HCT116 (cell line): ENCODE measurements at regions not wholly inside any gene's neighbourhood (a gene's known extent, or its start where the extent isn't known, plus 50 kb on each side); places are given as distances from the start of the nearest gene placed in this dataset.
A peak's percentile ranks its signal among the peaks of the same experiment; 100 is the strongest.

Experiments
- ATAC-seq: fragments of 200-7000 bp; cut with Tn5 transposase; 2 replicates; pipeline ENCODE4 v1.9.1; 2020; ENCODE audit warnings: mild to moderate bottlenecking, moderate library complexity
- BruUV-seq: library from RNA; stranded (reverse); fragments of 400-500 nt; replicated peaks from 2 replicates; lab custom pipeline; 2021; lab: Mats Ljungman, UMichigan
- CTCF ChIA-PET: fragments of 300-600 bp; sonication (Branson Sonifier 250); formaldehyde crosslinking; loops from one replicate; lab custom pipeline; 2021; ENCODE audit warnings: antibody characterized with exemption; lab: Charles Lee
- POLR2A ChIA-PET: fragments of 300-600, 350-600 bp; sonication (Branson Sonifier 250); formaldehyde crosslinking; loops from one replicate; lab custom pipeline; 2021; ENCODE audit warnings: antibody characterized with exemption; lab: Charles Lee
- RAD21 ChIA-PET, 2 experiments: fragments of 300-600 bp; sonication (Branson Sonifier 250); formaldehyde crosslinking; loops; one replicate each; lab custom pipeline; 2023; ENCODE audit warnings: low total read pairs in 2 of 2; ENCODE audit not compliant: uncharacterized antibody in 2 of 2, unreplicated experiment in 2 of 2, low non-redundant PET in 1 of 2; lab: Charles Lee
- DNase-seq: peaks from one replicate; pipeline ENCODE4 v3.0.0-alpha.2; 2010; ENCODE audit warnings: low read depth, low spot score
- H2AFZ ChIP-seq: fragments of 200-600 bp; shearing (Covaris generic), sonication (generic); 2 replicates; pipeline ENCODE4 v1.6.1; 2017; ENCODE audit warnings: low read depth, mixed run types, mixed read lengths, antibody characterized with exemption, low read length; ENCODE audit not compliant: poor library complexity, severe bottlenecking
- H3K27ac ChIP-seq: 2 replicates; pipeline ENCODE4 v1.5.1; 2012; ENCODE audit warnings: low read depth, low read length
- H3K27me3 ChIP-seq: fragments of 200-600 bp; sonication (generic); 2 replicates; pipeline ENCODE4 v1.6.1; 2016; ENCODE audit warnings: mixed run types, low read length, mixed read lengths; ENCODE audit not compliant: insufficient read depth
- H3K36me3 ChIP-seq, 2 experiments: fragments of 200-500 bp in 1 of 2; fragments of 200-600 bp in 1 of 2; sonication (Bioruptor generic) in 1 of 2; sonication (generic) in 1 of 2; 2 replicates each; pipeline versions ENCODE4 v1.5.1 to v1.6.1; 2014 to 2016; ENCODE audit warnings: low read length in 2 of 2, inconsistent platforms in 1 of 2, mixed read lengths in 1 of 2, mixed run types in 1 of 2; ENCODE audit not compliant: insufficient read depth in 2 of 2, control insufficient read depth in 1 of 2
- H3K4me1 ChIP-seq, 2 experiments: fragments of 200-600 bp in 1 of 2; sonication (generic) in 1 of 2; 2 replicates each; pipeline versions ENCODE4 v1.5.1 to v1.6.1; 2012 to 2017; ENCODE audit warnings: low read length in 2 of 2, inconsistent platforms in 1 of 2, mild to moderate bottlenecking in 1 of 2, mixed read lengths in 1 of 2, mixed run types in 1 of 2, moderate library complexity in 1 of 2; ENCODE audit not compliant: insufficient read depth in 2 of 2, control insufficient read depth in 1 of 2
- H3K4me2 ChIP-seq: fragments of 200-600 bp; sonication (generic); 2 replicates; pipeline ENCODE4 v1.6.1; 2017; ENCODE audit warnings: mixed run types, low read length, mixed read lengths
- H3K4me3 ChIP-seq, 2 experiments: fragments of 200-600 bp in 1 of 2; sonication (generic) in 1 of 2; replicated peaks in 1 of 2; 2 replicates each; pipeline ENCODE4 v1.5.1; 2011 to 2016; ENCODE audit warnings: low read length in 2 of 2, control low read depth in 1 of 2, low read depth in 1 of 2, mild to moderate bottlenecking in 1 of 2, mixed read lengths in 1 of 2, mixed run types in 1 of 2
- H3K79me2 ChIP-seq: fragments of 200-600 bp; sonication (generic); 2 replicates; pipeline ENCODE4 v1.6.1; 2017; ENCODE audit warnings: mild to moderate bottlenecking, mixed run types, low read length, moderate library complexity, mixed read lengths; ENCODE audit not compliant: insufficient read depth
- H3K9ac ChIP-seq: fragments of 200-600 bp; sonication (generic); 2 replicates; pipeline ENCODE4 v1.6.1; 2016; ENCODE audit warnings: low read length, mixed read lengths
- H3K9me2 ChIP-seq: fragments of 200-600 bp; sonication (generic), shearing (Covaris generic); 2 replicates; pipeline ENCODE4 v1.6.1; 2017; ENCODE audit warnings: mixed run types, mild to moderate bottlenecking, moderate library complexity; ENCODE audit not compliant: insufficient read depth
- H3K9me3 ChIP-seq, 2 experiments: fragments of 200-500 bp in 1 of 2; fragments of 200-600 bp in 1 of 2; sonication (Bioruptor generic) in 1 of 2; sonication (generic) in 1 of 2; 2 replicates each; pipeline ENCODE4 v1.6.1; 2014 to 2017; ENCODE audit warnings: low read length in 2 of 2, mixed read lengths in 2 of 2, inconsistent platforms in 1 of 2, low read depth in 1 of 2, mild to moderate bottlenecking in 1 of 2, mixed run types in 1 of 2, moderate library complexity in 1 of 2; ENCODE audit not compliant: control insufficient read depth in 1 of 2, insufficient read depth in 1 of 2
- H4K20me1 ChIP-seq: fragments of 200-600 bp; sonication (generic), shearing (Covaris generic); 2 replicates; pipeline ENCODE4 v1.6.1; 2017; ENCODE audit warnings: mixed run types, mild to moderate bottlenecking, moderate library complexity; ENCODE audit not compliant: insufficient read depth
- CEBPB ChIP-seq: IDR thresholded peaks from 2 replicates; pipeline ENCODE4 v1.6.1; 2012; ENCODE audit warnings: low read depth
- EGR1 ChIP-seq: IDR thresholded peaks from 2 replicates; pipeline ENCODE4 v1.6.1; 2012; ENCODE audit warnings: low read depth
- ELF1 ChIP-seq: IDR thresholded peaks from 2 replicates; pipeline ENCODE4 v1.6.1; 2012; ENCODE audit warnings: low read depth, borderline replicate concordance
- FOSL1 ChIP-seq: IDR thresholded peaks from 2 replicates; pipeline ENCODE4 v1.6.1; 2012; ENCODE audit warnings: low read depth
- JUND ChIP-seq: IDR thresholded peaks from 2 replicates; pipeline ENCODE4 v1.6.1; 2012
- MAX ChIP-seq: IDR thresholded peaks from 2 replicates; pipeline ENCODE4 v1.6.1; 2012
- POLR2AphosphoS5 ChIP-seq: IDR thresholded peaks from 2 replicates; pipeline ENCODE4 v1.6.1; 2011; ENCODE audit warnings: mild to moderate bottlenecking, low read depth, low read length, moderate library complexity
- RAD21 ChIP-seq: IDR thresholded peaks from 2 replicates; pipeline ENCODE4 v1.6.1; 2012; ENCODE audit warnings: low read depth, mild to moderate bottlenecking
- SIN3A ChIP-seq: IDR thresholded peaks from 2 replicates; pipeline ENCODE4 v1.6.1; 2012; ENCODE audit warnings: low read depth
- SP1 ChIP-seq: IDR thresholded peaks from 2 replicates; pipeline ENCODE4 v1.6.1; 2012; ENCODE audit warnings: low read depth
- SRF ChIP-seq: IDR thresholded peaks from 2 replicates; pipeline ENCODE4 v1.6.1; 2012; ENCODE audit warnings: low read depth
- intact Hi-C: fragments of 100-400 bp; cut with micrococcal nuclease; formaldehyde crosslinking; loops from 2 replicates; pipeline ENCODE4 v1.10.0; 2022

GRCh38 chr3:18134386-18135059 is 290.6 kb downstream of the SATB1 start:
- H3K4me3 ChIP-seq: no peak overlapping the region
- TF ChIP-seq FOSL1 (peak; percentile 61), SP1 (peak; percentile 39), MAX (peak; percentile 57; the same call in 1 of the 2 replicates), SIN3A (no peak), POLR2AphosphoS5 (no peak), JUND (peak; percentile 50), EGR1 (no peak), CEBPB (peak; percentile 26; the same call in 1 of the 2 replicates)
- H3K9me3 ChIP-seq: no peaks in the 10 kb centered on the region
- H3K9me2 ChIP-seq: no peaks in the 10 kb centered on the region
- peak overlapping the region; percentile 28 for H3K4me2 ChIP-seq
- intact Hi-C loops: no loop called here
- no peak overlapping the region for H3K27ac ChIP-seq
- BruUV-seq: no TSS peak
- no peaks in the 10 kb centered on the region for H3K27me3 ChIP-seq
- ChIA-PET CTCF (no interaction called here), POLR2A (interaction anchor here (0.6 kb wide), 1 partner anchor 865 kb away, joined by 3 read pairs; no protein-coding TSS in a partner anchor), RAD21 (no interaction called here)
- ATAC-seq (no peak), DNase-seq (no peak)
- H3K9ac ChIP-seq: no peak overlapping the region
- H4K20me1 ChIP-seq: no peaks in the 10 kb centered on the region
- peaks cover 0 to 21% of the 10 kb centered on the region in 2 experiments; a peak in 2 of 4 replicates for H3K4me1 ChIP-seq
- H2AFZ ChIP-seq: no peak overlapping the region
- H3K36me3 ChIP-seq: no peaks in the 10 kb centered on the region
- no peaks in the 10 kb centered on the region for H3K79me2 ChIP-seq

- CTCF ChIA-PET: no interaction called here
- no peak for ATAC-seq
- no peak for TF ChIP-seq CEBPB
- TF ChIP-seq SP1: no peak
- TF ChIP-seq JUND: no peak
- TF ChIP-seq RAD21: no peak
- TF ChIP-seq ELF1: no peak
- TF ChIP-seq SRF: no peak
- TF ChIP-seq EGR1: no peak
- H3K36me3 ChIP-seq: no peaks in the 10 kb centered on the region
- no peaks in the 10 kb centered on the region for H3K27me3 ChIP-seq
- H3K9ac ChIP-seq: no peak overlapping the region
- RAD21 ChIA-PET: no interaction called here
- H3K4me3 ChIP-seq: no peak overlapping the region
- no peak overlapping the region for H3K27ac ChIP-seq
- H3K4me1 ChIP-seq: peaks cover 0 to 21% of the 10 kb centered on the region in 2 experiments; a peak in 2 of 4 replicates
- no peak overlapping the region for H2AFZ ChIP-seq
- no peak overlapping the region for H3K4me2 ChIP-seq
- no peaks in the 10 kb centered on the region for H3K9me3 ChIP-seq
- BruUV-seq: no TSS peak
- DNase-seq: no peak
- intact Hi-C loops: no loop called here
- no peaks in the 10 kb centered on the region for H3K79me2 ChIP-seq
- H4K20me1 ChIP-seq: no peaks in the 10 kb centered on the region
- POLR2A ChIA-PET: no interaction called here
- no peaks in the 10 kb centered on the region for H3K9me2 ChIP-seq
Measured at GRCh38 chr3:18132991-18133390, 292.1 kb downstream of the SATB1 start.
